IMR-90 (cell line): ENCODE measurements at regions not wholly inside any gene's neighbourhood (a gene's known extent, or its start where the extent isn't known, plus 50 kb on each side); places are given as distances from the start of the nearest gene placed in this dataset.
"Not testable (repeated sequence)": the region's sequence is repeated elsewhere in the genome, so short reads cannot be mapped to it uniquely, and the experiment has no call there.

ENCODE experiments used
- POLR2A ChIP-seq: IDR thresholded peaks from 2 replicates; pipeline ENCODE4 v1.6.1; 2012; ENCODE audit warnings: mild to moderate bottlenecking, low read depth, low read length
- SMC3 ChIP-seq: fragments of 150-350 bp; IDR thresholded peaks from 2 replicates; pipeline ENCODE4 v1.6.1; 2016; ENCODE audit warnings: low read depth, mild to moderate bottlenecking, antibody characterized with exemption, low read length, moderate library complexity

- TF ChIP-seq POLR2A, SMC3: not testable (repeated sequence)
These were observed 472.2 kb downstream of the TMEM121 start for GRCh38 chr14:105998597-105998996.
